C4-2B (cell line): ENCODE measurements at regions not wholly inside any gene's neighbourhood (a gene's known extent, or its start where the extent isn't known, plus 50 kb on each side); places are given as distances from the start of the nearest gene placed in this dataset.

Experiments
- H3K27ac ChIP-seq: fragments of 450-650 bp; 2 replicates; pipeline ENCODE4 v1.5.1; 2017
- CTCF ChIP-seq: fragments of 450-650 bp; conservative IDR thresholded peaks from 2 replicates; pipeline ENCODE4 v1.5.1; 2017; ENCODE audit warnings: mild to moderate bottlenecking
- ZFX ChIP-seq: fragments of 450-650 bp; IDR thresholded peaks from 2 replicates; pipeline ENCODE4 v1.6.1; 2017

GRCh38 chr12:107951024-107951423 lies 176.5 kb downstream of the ASCL4 start:
- no peak overlapping the region for H3K27ac ChIP-seq
- TF ChIP-seq CTCF (no peak), ZFX (no peak)

- no peak overlapping the region for H3K27ac ChIP-seq
- TF ChIP-seq ZFX (no peak), CTCF (no peak)
Observed at GRCh38 chr12:107955966-107956643, 173.0 kb upstream of the WSCD2 start.

GRCh38 chr12:107957459-107957858 lies 171.6 kb upstream of the WSCD2 start:
- no peak overlapping the region for H3K27ac ChIP-seq
- no peak for TF ChIP-seq ZFX
- no peak for TF ChIP-seq CTCF

- TF ChIP-seq CTCF (no peak), ZFX (no peak)
- no peak overlapping the region for H3K27ac ChIP-seq
Observed at GRCh38 chr12:107963635-107964034, 165.5 kb upstream of the WSCD2 start.

- H3K27ac ChIP-seq, result no peak overlapping the region
- TF ChIP-seq ZFX (no peak), CTCF (no peak)
Observed at GRCh38 chr12:107967170-107967569, 161.9 kb upstream of the WSCD2 start.

- TF ChIP-seq ZFX (no peak), CTCF (no peak)
Observed at GRCh38 chr12:107973950-107974349, 155.1 kb upstream of the WSCD2 start.

GRCh38 chr12:107976331-107976730 lies 152.8 kb upstream of the WSCD2 start:
- no peak overlapping the region for H3K27ac ChIP-seq

More at GRCh38 chr12:107973950-107974349, 155.1 kb upstream of the WSCD2 start:
- H3K27ac ChIP-seq, result no peak overlapping the region

More at GRCh38 chr12:107976331-107976730, 152.8 kb upstream of the WSCD2 start:
- TF ChIP-seq ZFX, result no peak
- TF ChIP-seq CTCF, result no peak
